ENCODE measurements at regions not wholly inside any gene's neighbourhood (a gene's known extent, or its start where the extent isn't known, plus 50 kb on each side); places are given as distances from the start of the nearest gene placed in this dataset.

- no peaks in the 10 kb centered on the region for H3K9me3 ChIP-seq
- DNase-seq = no peak
- intact Hi-C loops (cut with DNase I) = no loop called here
- H3K27me3 ChIP-seq = no peaks in the 10 kb centered on the region
- no peak for TF ChIP-seq CTCF (IDR thresholded peaks at IDR 0.05)
- no peak overlapping the region for H3K27ac ChIP-seq
- no peak overlapping the region for H3K9ac ChIP-seq (ENCODE audit: low read depth in 2 of 2, low read length in 2 of 2)
- no peak overlapping the region for H3K4me3 ChIP-seq
- no peaks in the 10 kb centered on the region for H3K36me3 ChIP-seq
- H3K4me1 ChIP-seq = no peaks in the 10 kb centered on the region
These were observed 158.1 kb upstream of the TARS1 start for GRCh38 chr5:33282696-33283095.

DNA sequence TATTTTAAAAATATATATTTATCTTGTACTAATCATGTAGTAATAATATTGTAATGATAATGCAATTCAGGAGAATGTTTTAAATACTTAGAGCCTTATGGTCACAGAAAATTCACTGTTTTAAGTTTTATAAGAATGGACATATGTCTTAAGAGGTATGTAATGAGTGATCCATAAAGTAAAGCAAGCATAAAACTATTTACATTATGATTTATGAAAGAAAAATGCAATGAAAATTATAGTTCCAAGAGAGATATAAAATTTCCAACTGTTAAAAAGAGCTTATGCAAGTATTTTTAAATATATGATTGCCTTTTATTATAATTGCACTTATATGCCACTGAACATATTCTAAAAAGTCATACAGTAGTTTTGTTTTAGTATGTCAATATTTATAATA lies 157.5 kb upstream of the TARS1 start:
- Histone ChIP-seq H3K27ac (no peak overlapping the region), H3K27me3 (no peaks in the 10 kb centered on the region), H3K9ac (ENCODE audit: low read depth in 2 of 2, low read length in 2 of 2) (no peak overlapping the region), H3K36me3 (no peaks in the 10 kb centered on the region), H3K4me3 (no peak overlapping the region), H3K9me3 (no peaks in the 10 kb centered on the region), H3K4me1 (no peaks in the 10 kb centered on the region)
- DNase-seq = no peak
- no peak for TF ChIP-seq CTCF (IDR thresholded peaks at IDR 0.05)
- intact Hi-C loops (cut with DNase I) = no loop called here

DNA sequence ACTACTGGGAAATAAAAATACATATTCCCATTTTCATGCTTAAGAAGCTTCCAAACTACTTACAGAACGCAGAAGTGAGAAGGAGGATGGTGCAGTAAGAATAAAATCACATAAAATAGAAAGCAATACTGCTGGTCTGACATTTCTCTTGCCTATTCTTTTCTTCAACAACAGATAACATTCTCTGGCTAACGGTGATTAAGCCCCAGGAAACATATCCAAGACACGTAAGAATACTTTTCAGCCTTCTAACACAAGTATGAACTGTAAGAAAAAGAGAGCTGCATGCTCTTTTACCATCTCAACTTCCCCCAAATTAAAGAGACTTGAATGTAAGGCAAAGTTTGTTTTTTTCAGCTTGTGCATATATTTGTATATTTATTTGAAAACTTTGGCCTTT lies 156.1 kb upstream of the TARS1 start:
- intact Hi-C loops (cut with DNase I) = no loop called here
- H3K4me3 ChIP-seq = no peak overlapping the region
- H3K27ac ChIP-seq = no peak overlapping the region
- no peak for DNase-seq
- TF ChIP-seq CTCF (IDR thresholded peaks at IDR 0.05) = no peak
- no peak overlapping the region for H3K9ac ChIP-seq (ENCODE audit: low read depth in 2 of 2, low read length in 2 of 2)
- no peaks in the 10 kb centered on the region for H3K36me3 ChIP-seq
- no peaks in the 10 kb centered on the region for H3K27me3 ChIP-seq
- no peaks in the 10 kb centered on the region for H3K9me3 ChIP-seq
- no peaks in the 10 kb centered on the region for H3K4me1 ChIP-seq

GRCh38 chr5:33287242-33287641 lies 153.5 kb upstream of the TARS1 start:
- H3K36me3 ChIP-seq = no peaks in the 10 kb centered on the region
- no peaks in the 10 kb centered on the region for H3K4me1 ChIP-seq
- intact Hi-C loops (cut with DNase I) = no loop called here
- no peak overlapping the region for H3K4me3 ChIP-seq
- no peaks in the 10 kb centered on the region for H3K27me3 ChIP-seq
- no peak for TF ChIP-seq CTCF (IDR thresholded peaks at IDR 0.05)
- H3K9ac ChIP-seq (ENCODE audit: low read depth in 2 of 2, low read length in 2 of 2) = no peak overlapping the region
- no peak for DNase-seq
- H3K9me3 ChIP-seq = no peaks in the 10 kb centered on the region
- H3K27ac ChIP-seq = no peak overlapping the region

GRCh38 chr5:33291216-33292000 lies 149.4 kb upstream of the TARS1 start:
- Histone ChIP-seq H3K4me1 (no peaks in the 10 kb centered on the region), H3K9me3 (no peaks in the 10 kb centered on the region), H3K4me3 (no peak overlapping the region), H3K36me3 (no peaks in the 10 kb centered on the region), H3K27me3 (no peaks in the 10 kb centered on the region), H3K27ac (no peak overlapping the region), H3K9ac (ENCODE audit: low read depth in 2 of 2, low read length in 2 of 2) (no peak overlapping the region)
- no peak for DNase-seq
- TF ChIP-seq CTCF (IDR thresholded peaks at IDR 0.05) = no peak
- intact Hi-C loops (cut with DNase I) = no loop called here

All from colonic mucosa (tissue), 4 donors.